Mesothelial cell of epicardium (in vitro differentiated cells): ENCODE measurements at regions not wholly inside any gene's neighbourhood (a gene's known extent, or its start where the extent isn't known, plus 50 kb on each side); places are given as distances from the start of the nearest gene placed in this dataset.

Experiments
- DNase-seq, 2 experiments: peaks; one replicate each; pipeline ENCODE4 v3.0.0; 2021; ENCODE audit warnings: low spot score in 2 of 2; ENCODE audit not compliant: unreplicated experiment in 2 of 2
- H3K27ac Mint-ChIP-seq: 2 replicates; pipeline ENCODE4 v1.8.0; 2021; ENCODE audit warnings: mixed read lengths
- H3K27me3 Mint-ChIP-seq: 2 replicates; pipeline ENCODE4 v1.8.0; 2021; ENCODE audit warnings: low read depth, mixed read lengths
- H3K36me3 Mint-ChIP-seq: 2 replicates; pipeline ENCODE4 v1.8.0; 2021; ENCODE audit warnings: mixed read lengths
- H3K4me1 Mint-ChIP-seq: 2 replicates; pipeline ENCODE4 v1.8.0; 2021; ENCODE audit warnings: mixed read lengths
- H3K4me3 Mint-ChIP-seq: 2 replicates; pipeline ENCODE4 v1.8.0; 2021; ENCODE audit warnings: mild to moderate bottlenecking, moderate library complexity, mixed read lengths
- H3K9me3 Mint-ChIP-seq: 2 replicates; pipeline ENCODE4 v1.8.0; 2021; ENCODE audit warnings: mixed read lengths
- CTCF ChIP-seq: fragments of 200-600 bp; sonication (generic); IDR thresholded peaks from one replicate; pipeline ENCODE4 v1.5.0; 2021; ENCODE audit warnings: antibody characterized with exemption; ENCODE audit not compliant: unreplicated experiment

DNA sequence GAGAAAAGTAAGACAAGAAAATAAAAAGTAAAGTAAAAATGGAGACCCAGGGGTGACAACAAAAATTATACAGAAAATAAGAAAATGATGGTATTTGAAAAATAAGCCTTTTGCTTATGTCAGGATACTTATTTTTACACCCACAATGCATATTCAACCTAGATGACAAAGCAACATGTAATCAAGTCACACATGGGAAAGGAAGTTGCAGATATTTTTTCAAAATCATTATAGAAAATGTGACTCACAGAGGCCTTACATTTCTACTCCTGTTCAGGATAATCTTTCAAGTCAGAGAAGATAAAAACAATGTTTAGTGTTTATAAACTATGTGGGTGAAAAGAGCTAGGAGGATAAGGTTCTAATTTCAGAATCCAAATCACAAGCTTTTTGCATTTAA lies 275.3 kb upstream of the UBE2E3 start:
- no peak for TF ChIP-seq CTCF
- peaks cover 8% of the 10 kb centered on the region for H3K4me1 Mint-ChIP-seq
- no peaks in the 10 kb centered on the region for H3K27me3 Mint-ChIP-seq
- no peak for DNase-seq
- no peaks in the 10 kb centered on the region for H3K36me3 Mint-ChIP-seq
- no peak overlapping the region for H3K4me3 Mint-ChIP-seq
- no peak overlapping the region for H3K27ac Mint-ChIP-seq
- H3K9me3 Mint-ChIP-seq, result peaks cover 10% of the 10 kb centered on the region

DNA sequence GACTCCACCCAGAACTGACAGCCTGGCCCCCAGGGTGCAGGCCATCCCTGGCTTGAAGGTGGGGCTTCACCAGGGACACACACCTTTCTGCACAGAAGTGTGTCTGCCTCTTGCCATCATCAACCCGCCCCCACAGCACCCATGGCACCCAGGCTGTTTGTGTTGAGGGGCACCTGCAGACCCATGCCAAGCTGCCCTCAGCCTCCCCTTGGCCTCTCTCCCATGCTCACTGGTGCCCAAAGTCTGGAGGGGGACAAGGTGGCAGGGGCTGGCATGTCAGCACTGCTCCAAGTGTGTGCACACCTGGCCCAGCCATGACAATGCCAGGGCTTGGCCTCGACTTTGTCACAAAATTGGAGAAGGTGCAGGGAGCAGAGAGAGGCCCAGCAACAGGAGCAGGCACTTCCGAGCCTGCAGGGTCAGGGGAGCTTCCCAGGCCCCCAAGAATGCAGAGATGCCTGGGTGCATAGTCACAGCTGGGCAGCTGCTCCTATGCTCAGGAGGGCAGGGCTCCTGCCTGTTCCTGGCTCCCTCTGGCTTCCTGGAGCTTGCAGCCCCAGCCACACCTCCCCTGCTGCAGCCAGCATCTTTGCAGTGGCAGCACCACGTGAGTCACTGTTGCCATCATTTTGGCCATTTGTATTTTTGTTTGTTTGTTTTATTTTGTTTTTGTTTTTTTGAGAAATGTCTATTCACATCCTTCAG lies 280.6 kb upstream of the UBE2E3 start:
- H3K36me3 Mint-ChIP-seq, result no peaks in the 10 kb centered on the region

GRCh38 chr2:180698668-180699067 lies 281.7 kb upstream of the UBE2E3 start:
- peaks cover 3% of the 10 kb centered on the region for H3K27me3 Mint-ChIP-seq
- no peak overlapping the region for H3K4me3 Mint-ChIP-seq
- no peaks in the 10 kb centered on the region for H3K36me3 Mint-ChIP-seq
- H3K4me1 Mint-ChIP-seq, result peaks cover 12% of the 10 kb centered on the region
- DNase-seq, result no peak
- TF ChIP-seq CTCF, result no peak
- peaks cover 10% of the 10 kb centered on the region for H3K9me3 Mint-ChIP-seq
- H3K27ac Mint-ChIP-seq, result no peak overlapping the region

More for the DNA sequence above, 280.6 kb upstream of the UBE2E3 start:
- peaks cover 3% of the 10 kb centered on the region for H3K27me3 Mint-ChIP-seq
- peaks cover 10% of the 10 kb centered on the region for H3K9me3 Mint-ChIP-seq
- peaks cover 7% of the 10 kb centered on the region for H3K4me1 Mint-ChIP-seq
- no peak for TF ChIP-seq CTCF
- no peak overlapping the region for H3K4me3 Mint-ChIP-seq
- no peak overlapping the region for H3K27ac Mint-ChIP-seq
- DNase-seq, result no peak

DNA sequence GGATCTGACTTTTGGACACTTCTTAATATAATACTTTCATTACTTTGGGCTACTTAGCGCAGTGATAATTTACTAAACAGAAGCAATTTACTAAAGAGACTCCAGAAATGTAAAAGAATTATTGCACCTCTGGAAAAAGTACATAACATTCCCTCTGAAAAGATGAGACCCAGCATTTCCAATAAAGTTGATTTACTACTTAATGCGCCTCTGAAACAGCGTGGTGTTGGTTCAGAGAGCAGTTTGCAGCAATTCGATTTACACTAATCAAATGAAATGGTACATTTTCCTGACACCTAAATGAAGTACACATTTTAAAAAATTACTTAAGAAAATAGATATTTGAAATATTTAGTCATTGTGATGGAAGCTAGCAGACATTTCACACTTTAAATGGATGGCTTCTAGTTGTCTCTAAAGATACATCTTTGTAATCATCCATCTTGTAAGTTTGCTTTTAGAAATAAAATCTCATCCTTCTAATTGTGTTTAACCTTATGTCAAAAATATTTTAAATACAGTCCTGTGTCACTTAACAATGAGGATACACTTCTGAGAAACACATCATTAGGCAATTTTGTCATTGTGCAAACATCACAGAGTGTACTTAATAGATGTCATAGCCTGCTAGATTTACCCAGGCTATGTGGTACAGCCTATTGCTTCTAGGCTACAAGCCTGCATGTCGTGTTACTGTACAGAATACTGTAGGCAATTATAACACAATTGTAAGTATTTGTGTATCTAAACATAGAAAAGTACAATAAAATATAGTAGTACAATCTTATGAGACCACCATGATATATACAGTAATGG lies 284.6 kb upstream of the UBE2E3 start:
- H3K27me3 Mint-ChIP-seq, result peaks cover 3% of the 10 kb centered on the region
- H3K9me3 Mint-ChIP-seq, result peaks cover 4% of the 10 kb centered on the region
- H3K27ac Mint-ChIP-seq, result no peak overlapping the region
- no peaks in the 10 kb centered on the region for H3K36me3 Mint-ChIP-seq
- DNase-seq, result no peak
- H3K4me1 Mint-ChIP-seq, result peaks cover 12% of the 10 kb centered on the region
- TF ChIP-seq CTCF, result no peak
- H3K4me3 Mint-ChIP-seq, result no peak overlapping the region

GRCh38 chr2:180694445-180695421 lies 285.7 kb upstream of the UBE2E3 start:
- Mint-ChIP-seq H3K27me3 (peaks cover 3% of the 10 kb centered on the region), H3K36me3 (no peaks in the 10 kb centered on the region), H3K4me3 (no peak overlapping the region), H3K4me1 (peaks cover 12% of the 10 kb centered on the region), H3K27ac (no peak overlapping the region), H3K9me3 (no peaks in the 10 kb centered on the region)
- TF ChIP-seq CTCF, result no peak
- DNase-seq, result no peak
